ENCODE measurements at regions not wholly inside any gene's neighbourhood (a gene's known extent, or its start where the extent isn't known, plus 50 kb on each side); places are given as distances from the start of the nearest gene placed in this dataset.

GRCh38 chr16:66289986-66290385 is 76.5 kb upstream of the CDH5 start (continued):
- TF ChIP-seq EP300 (IDR thresholded peaks at IDR 0.05; ENCODE audit: borderline replicate concordance in 1 of 2, low read depth in 2 of 2, low read length in 2 of 2) (no peak), E2F6 (IDR thresholded peaks at IDR 0.05) (no peak), YY1 (IDR thresholded peaks at IDR 0.05; ENCODE audit: low read depth, low read length) (no peak), ASH2L (IDR thresholded peaks at IDR 0.05; ENCODE audit: low read length) (no peak), POLR2A (IDR thresholded peaks at IDR 0.05; ENCODE audit: control extremely low read depth in 1 of 2, low read depth in 2 of 2, low read length in 2 of 2) (no peak), SIRT6 (IDR thresholded peaks at IDR 0.05; ENCODE audit: low read length) (no peak), CHD7 (IDR thresholded peaks at IDR 0.05; ENCODE audit: insufficient replicate concordance, low read length) (no peak)

Measured in H1 (cell line).